H4 (cell line): ENCODE measurements at regions not wholly inside any gene's neighbourhood (a gene's known extent, or its start where the extent isn't known, plus 50 kb on each side); places are given as distances from the start of the nearest gene placed in this dataset.
A peak's percentile ranks its signal among the peaks of the same experiment; 100 is the strongest.

Experiments
- DNase-seq: peaks from one replicate; pipeline ENCODE4 v3.0.0-alpha.2; 2015; ENCODE audit warnings: low spot score

GRCh38 chr9:110050925-110051355 is 157.0 kb downstream of the C9orf152 start:
- DNase-seq: peak; percentile 88

GRCh38 chr9:110056062-110056461 is 151.9 kb downstream of the C9orf152 start:
- DNase-seq: no peak

DNA sequence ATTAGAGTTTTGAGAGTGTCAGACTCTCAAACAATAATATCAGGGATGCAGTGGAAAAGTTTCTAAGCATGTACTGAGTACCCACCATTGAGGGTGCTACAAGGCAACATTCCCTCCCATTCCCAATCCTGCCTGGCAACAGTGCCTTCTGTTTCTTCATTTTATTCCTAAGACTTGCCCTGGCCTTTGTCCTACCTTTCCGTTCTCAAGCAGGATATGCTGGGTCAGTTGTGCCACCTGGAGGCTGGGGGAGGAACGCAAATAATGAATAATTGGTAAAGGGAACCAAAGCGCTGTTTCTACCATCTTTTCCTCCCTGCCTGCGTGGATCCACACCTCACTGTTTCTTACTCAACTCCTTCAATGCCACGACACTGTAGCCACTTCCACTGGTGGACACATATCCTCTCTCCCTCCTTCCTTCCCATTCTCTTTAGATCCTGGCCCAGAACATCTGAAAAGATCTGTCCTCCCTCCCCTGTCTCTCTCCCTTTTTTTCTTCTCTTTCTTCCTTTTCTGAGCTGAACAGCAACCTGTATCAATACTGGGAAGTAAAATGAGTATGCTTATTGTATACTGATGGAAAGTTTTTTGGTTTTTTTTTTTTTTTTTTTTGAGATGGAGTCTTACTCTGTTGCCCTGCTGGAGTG is 149.5 kb downstream of the C9orf152 start:
- peak; percentile 68 for DNase-seq

GRCh38 chr9:110059461-110059860 is 148.5 kb downstream of the C9orf152 start:
- DNase-seq: no peak

DNA sequence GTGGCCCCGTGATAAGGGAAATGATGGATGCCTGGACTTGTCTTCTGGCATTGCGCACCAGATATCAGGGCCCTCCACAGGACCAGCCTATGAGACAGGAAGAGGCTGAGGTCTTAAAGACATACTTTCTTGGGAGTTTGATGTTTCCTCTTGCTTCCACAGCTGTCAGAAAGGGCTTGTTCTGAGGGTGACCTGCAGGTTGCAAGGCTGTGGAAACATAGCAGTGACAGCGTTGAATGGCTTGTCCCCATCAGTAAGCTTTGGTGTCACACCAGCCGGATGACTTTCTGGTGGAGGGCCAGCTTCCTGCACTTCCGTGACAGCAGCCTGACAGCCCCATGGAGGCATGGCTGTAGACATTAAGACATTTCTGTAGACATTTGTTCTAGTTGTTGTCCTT is 143.2 kb downstream of the C9orf152 start:
- no peak for DNase-seq

- DNase-seq: no peak
Observed at GRCh38 chr9:110065532-110065931, 142.4 kb downstream of the C9orf152 start.

DNA sequence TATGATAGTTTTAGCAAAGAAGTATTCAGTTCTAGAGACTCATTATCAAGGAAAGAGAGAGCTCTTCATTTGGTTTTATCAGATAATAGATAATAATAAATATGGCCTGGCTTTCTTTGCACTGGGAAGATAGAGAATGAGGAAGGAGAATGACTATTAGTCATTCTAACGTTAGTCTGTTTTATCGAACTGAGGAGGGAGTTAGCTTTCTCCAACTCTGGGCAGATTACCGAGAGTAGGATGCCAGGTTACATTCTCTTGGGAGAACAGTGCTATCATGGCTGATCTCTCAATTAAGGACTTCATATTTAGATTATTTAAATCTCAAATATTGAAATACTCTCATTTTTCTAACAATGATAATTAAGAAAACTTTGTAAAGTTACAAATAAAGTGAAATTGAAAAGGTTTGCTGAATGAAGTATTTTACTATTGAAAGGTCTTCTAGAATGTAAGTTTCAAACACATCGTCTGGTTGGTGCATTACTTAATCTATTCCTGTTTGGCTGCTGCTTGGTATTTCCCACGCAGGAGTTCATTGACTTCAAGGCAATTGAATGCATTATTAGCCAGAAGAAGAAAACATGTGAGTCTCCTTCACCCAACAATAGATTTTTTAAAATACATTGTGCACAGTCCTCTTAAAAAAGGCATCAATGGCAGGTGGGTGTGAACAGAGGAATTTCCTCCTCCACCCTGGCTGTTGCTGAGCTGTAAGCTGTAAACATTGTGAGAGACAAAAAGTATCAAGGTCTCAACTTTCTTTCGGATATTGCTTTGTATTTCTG is 140.8 kb downstream of the C9orf152 start:
- no peak for DNase-seq

DNA sequence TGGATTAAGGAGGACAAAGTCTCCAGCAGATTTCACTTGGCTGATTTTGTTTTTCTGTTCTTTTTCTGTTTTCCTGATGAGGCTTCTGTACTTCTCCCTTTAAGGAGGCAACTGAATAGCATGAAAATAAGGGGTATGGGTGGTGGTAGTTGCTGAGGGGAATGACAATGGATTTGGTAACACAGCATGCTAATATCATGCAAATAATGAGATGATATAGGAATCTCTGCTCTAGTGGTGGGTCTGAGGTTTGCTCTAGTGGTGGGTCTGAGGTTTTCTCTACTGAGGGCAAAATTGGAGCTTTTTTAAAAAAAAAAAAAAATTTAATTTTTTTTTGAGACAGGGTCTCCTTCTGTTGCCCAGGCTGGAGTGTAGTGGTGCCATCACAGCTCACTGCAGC is 139.7 kb downstream of the C9orf152 start:
- no peak for DNase-seq

DNA sequence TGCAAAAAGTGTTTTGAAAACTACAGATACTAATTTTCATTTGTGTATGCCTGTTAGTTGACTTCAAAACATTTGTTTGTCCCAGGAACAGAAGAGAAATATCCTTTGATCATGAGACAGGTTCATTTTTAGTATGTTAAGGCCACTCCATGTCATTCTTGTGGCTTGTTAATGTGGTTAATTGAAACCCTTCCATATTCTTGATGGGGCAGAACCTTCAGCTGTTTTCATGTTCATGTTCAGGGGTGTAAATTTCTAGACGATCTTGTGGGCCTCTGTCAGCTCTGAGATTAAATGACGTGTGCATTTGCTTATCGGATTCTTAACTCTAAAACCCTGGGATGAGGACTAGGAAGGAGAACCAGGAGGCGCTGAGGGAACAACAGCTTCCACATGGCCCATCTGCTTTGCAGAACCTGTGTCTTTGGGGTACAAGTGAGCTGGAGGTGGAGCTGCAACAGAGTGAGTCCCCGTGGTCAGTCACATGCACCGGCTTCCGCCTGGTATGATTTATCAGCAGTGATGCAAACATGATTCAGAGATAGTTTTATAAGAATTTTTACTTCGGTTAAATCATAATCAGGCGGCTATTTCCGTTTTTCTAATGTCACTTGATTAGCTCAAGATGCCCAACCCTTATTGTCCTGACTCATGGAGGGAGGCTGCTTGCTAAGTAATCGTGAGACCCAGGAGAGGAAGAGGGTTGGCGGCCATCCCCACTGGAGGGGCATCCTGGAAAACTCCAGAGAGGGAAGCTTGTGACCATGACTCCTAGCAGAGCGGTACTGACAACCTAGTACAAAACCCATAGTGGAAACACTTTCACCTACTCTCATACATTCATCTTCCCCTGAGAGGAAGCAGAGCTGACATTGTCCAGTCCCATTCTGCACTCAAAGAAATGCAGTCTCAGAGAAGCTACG is 138.4 kb downstream of the C9orf152 start:
- DNase-seq: peak; percentile 54

- no peak for DNase-seq
Observed at GRCh38 chr9:110072597-110073355, 135.2 kb downstream of the C9orf152 start.

DNA sequence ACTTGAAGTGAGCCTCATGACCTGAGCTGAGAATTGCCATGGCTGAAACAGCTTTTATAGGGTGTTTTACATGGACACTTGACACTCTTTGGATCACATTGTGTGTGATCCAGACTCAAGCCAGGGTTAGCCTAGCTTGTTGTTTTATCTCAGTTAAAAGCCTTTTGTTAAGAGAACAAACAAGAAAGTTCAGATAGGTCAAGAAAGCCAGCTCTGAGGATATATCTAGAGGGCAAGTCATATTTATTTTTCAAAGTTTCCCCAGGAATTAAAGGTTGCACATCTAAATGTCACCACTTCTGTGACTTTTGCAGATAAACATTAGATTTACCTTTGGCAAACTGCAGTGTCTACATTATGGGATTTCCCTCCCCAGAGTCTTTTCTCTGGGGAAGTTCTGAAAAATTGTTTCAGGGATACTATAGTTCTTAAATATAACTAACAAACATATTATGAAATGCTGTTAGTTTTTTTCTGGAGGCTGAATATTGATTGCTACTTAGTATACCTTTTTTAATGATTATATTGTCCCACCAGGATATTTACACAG is 134.5 kb downstream of the C9orf152 start:
- DNase-seq: no peak

DNA sequence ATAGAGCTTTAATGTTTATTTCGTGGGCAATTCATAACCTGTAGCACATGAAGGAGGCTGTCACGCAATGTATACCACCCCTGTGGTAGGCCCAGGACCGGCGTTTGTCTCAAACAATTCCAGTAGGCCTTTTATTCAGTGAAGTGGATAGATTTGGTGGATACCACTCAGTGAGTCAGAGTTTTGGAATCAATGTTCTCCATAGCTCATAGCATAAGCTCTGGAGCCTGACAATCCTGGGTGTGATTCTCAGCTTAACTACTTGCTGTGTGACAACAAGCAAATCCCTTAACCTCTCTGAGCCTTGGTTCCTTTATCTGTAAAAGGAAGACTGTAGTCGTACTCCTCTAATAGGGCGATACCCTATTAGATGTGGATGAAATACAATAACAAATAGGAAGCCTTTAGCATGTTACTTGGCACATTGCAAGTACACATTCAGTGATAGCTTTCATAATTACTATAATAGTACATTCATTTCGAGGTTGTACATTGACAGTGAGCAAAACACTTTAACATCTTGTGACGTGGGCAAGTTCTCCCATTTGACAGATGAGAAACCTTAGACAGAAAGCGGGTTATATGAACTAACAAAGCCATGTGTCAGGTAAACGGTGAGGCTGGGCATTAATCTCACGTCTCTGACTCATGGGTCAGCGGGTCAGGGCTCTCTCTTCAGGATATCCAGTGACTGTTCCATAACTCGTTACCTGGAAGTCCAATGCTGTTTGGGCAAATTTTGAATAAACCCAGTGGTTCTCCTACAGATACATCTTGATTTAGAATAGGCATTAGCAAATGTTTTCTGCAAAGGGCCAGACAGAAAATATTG is 130.8 kb downstream of the C9orf152 start:
- DNase-seq: no peak

DNA sequence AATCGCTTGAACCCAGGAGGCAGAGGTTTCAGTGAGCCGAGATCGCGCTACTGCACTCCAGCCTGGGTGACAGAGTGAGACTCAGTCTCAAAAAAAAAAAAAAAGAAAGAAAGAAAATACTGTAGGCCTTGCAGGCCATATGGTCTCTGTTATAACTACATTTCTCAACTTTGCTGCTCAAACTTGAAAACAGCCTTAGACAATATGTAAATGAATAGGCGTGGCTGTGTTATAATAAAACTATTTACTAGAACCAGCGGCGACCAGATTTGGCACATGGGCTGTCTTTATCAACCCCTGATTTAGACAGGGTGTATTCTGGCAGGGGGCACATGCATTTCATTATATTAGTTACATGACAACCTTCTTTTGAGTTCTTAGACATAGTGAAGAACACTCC is 130.0 kb downstream of the C9orf152 start:
- no peak for DNase-seq

- no peak for DNase-seq
Observed at GRCh38 chr9:110078604-110079003, 129.4 kb downstream of the C9orf152 start.

DNA sequence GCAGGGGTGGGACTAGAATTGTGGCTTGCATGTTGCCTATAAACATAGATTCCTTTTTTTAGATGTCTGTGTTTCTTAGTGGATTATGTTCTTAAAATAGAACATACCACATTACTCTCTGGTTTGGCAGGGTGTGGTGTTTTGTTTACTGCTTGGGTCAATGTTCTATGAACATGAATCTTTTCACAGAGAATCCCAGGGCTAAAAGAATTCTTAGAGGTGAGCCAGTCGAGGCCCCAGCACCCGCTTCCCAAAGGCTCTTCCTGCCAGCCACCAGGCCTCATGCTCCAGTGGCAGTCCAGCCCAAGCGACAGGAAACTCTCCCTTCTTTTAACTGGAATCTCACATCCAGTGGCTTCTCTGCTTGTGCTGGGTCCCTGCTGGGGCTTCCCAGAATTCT is 126.6 kb downstream of the C9orf152 start:
- peak; percentile 20 for DNase-seq

- DNase-seq: no peak
Observed at GRCh38 chr9:110083866-110084265, 124.1 kb downstream of the C9orf152 start.

DNA sequence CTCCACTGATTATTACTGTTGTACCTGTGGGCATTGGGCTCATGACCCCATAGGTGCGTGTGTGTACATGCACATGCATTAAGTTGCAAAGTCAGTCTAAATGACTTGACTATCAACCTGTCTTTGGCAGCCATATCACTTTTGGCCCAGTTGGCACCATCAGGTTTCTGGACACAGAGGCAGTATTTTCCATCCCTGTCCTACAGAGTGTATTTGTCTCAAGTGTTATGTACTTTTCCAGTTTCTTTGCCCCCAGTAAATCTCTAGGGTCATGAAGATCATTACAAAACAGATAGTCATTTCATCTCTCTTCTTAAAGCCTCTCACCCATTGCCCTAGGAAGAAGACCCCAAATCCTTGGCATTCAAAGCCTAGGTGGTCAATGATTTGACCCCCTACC is 121.4 kb downstream of the C9orf152 start:
- DNase-seq: no peak

DNA sequence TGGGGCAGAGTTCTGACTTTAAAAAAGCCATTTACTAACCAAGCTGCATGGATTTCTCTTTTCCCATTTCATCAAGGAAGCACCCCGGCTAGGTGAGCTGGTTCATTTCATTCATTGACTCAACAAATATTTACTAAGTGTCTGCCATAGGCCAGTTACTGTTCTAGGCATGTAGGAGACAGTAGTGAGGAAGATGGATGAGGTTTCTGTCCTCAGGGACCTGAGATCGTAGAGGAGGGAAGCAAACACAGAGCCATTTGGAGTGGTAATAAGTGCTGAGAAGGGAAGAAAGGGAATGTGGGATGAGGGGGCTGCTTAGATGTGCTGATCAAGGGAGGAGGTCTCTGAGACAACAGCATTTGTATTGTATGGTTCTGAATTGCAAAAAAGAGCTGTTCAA is 120.4 kb downstream of the C9orf152 start:
- no peak for DNase-seq

- no peak for DNase-seq
Observed at GRCh38 chr9:110088099-110088498, 119.9 kb downstream of the C9orf152 start.

- DNase-seq: no peak
Observed at GRCh38 chr9:110089681-110090370, 118.1 kb downstream of the C9orf152 start.
